H7 (cell line): ENCODE measurements at regions not wholly inside any gene's neighbourhood (a gene's known extent, or its start where the extent isn't known, plus 50 kb on each side); places are given as distances from the start of the nearest gene placed in this dataset.
"Not testable (repeated sequence)": the region's sequence is repeated elsewhere in the genome, so short reads cannot be mapped to it uniquely, and the experiment has no call there.

Experiments
- DNase-seq: peaks from one replicate; pipeline ENCODE4 v3.0.0; 2012
- H3K27me3 ChIP-seq: 2 replicates; pipeline ENCODE4 v1.6.0; 2011; ENCODE audit warnings: mild to moderate bottlenecking, low read length; ENCODE audit not compliant: control insufficient read depth, insufficient read depth
- H3K36me3 ChIP-seq: replicated peaks from 2 replicates; pipeline ENCODE4 v1.5.1; 2011; ENCODE audit warnings: low read length; ENCODE audit not compliant: control insufficient read depth, insufficient read depth
- H3K4me3 ChIP-seq: 2 replicates; pipeline ENCODE4 v1.5.1; 2011; ENCODE audit warnings: low read depth, mild to moderate bottlenecking, control low read depth, low read length, moderate library complexity; ENCODE audit not compliant: insufficient read depth

- H3K4me3 ChIP-seq, result not testable (repeated sequence)
Observed at GRCh38 chr21:9009267-9010016, 1511.9 kb upstream of the TPTE start.

GRCh38 chr21:9010121-9010795 is 1511.1 kb upstream of the TPTE start:
- not testable (repeated sequence) for DNase-seq, H3K27me3 ChIP-seq, H3K4me3 ChIP-seq, H3K36me3 ChIP-seq

More at GRCh38 chr21:9009267-9010016, 1511.9 kb upstream of the TPTE start:
- not testable (repeated sequence) for H3K27me3 ChIP-seq, H3K36me3 ChIP-seq, DNase-seq

- H3K4me3 ChIP-seq, DNase-seq: not testable (repeated sequence)
Observed at GRCh38 chr21:9010936-9011890, 1510.2 kb upstream of the TPTE start.

GRCh38 chr21:9011916-9012315 is 1509.5 kb upstream of the TPTE start:
- not testable (repeated sequence) for H3K4me3 ChIP-seq, H3K27me3 ChIP-seq, H3K36me3 ChIP-seq, DNase-seq

More at GRCh38 chr21:9010936-9011890, 1510.2 kb upstream of the TPTE start:
- H3K27me3 ChIP-seq, H3K36me3 ChIP-seq: not testable (repeated sequence)

- not testable (repeated sequence) for DNase-seq, H3K27me3 ChIP-seq, H3K4me3 ChIP-seq, H3K36me3 ChIP-seq
Observed at GRCh38 chr21:9013502-9014242, 1507.7 kb upstream of the TPTE start.

GRCh38 chr21:9014243-9014734 is 1507.1 kb upstream of the TPTE start:
- not testable (repeated sequence) for H3K27me3 ChIP-seq, DNase-seq, H3K36me3 ChIP-seq, H3K4me3 ChIP-seq

- not testable (repeated sequence) for H3K27me3 ChIP-seq, H3K36me3 ChIP-seq, DNase-seq, H3K4me3 ChIP-seq
Observed at GRCh38 chr21:9015483-9016197, 1505.7 kb upstream of the TPTE start.

- not testable (repeated sequence) for H3K4me3 ChIP-seq, DNase-seq, H3K36me3 ChIP-seq, H3K27me3 ChIP-seq
Observed at GRCh38 chr21:9017206-9017605, 1504.2 kb upstream of the TPTE start.

- H3K36me3 ChIP-seq, H3K4me3 ChIP-seq: not testable (repeated sequence)
Observed at GRCh38 chr21:9018731-9019253, 1502.6 kb upstream of the TPTE start.

GRCh38 chr21:9024006-9024767 is 1497.2 kb upstream of the TPTE start:
- H3K36me3 ChIP-seq, DNase-seq, H3K27me3 ChIP-seq, H3K4me3 ChIP-seq: not testable (repeated sequence)

More at GRCh38 chr21:9018731-9019253, 1502.6 kb upstream of the TPTE start:
- not testable (repeated sequence) for DNase-seq, H3K27me3 ChIP-seq

- DNase-seq, H3K36me3 ChIP-seq, H3K27me3 ChIP-seq: not testable (repeated sequence)
Observed at GRCh38 chr21:9026729-9027416, 1494.5 kb upstream of the TPTE start.

GRCh38 chr21:9027417-9027800 is 1494.0 kb upstream of the TPTE start:
- H3K4me3 ChIP-seq, H3K36me3 ChIP-seq, H3K27me3 ChIP-seq, DNase-seq: not testable (repeated sequence)

More at GRCh38 chr21:9026729-9027416, 1494.5 kb upstream of the TPTE start:
- not testable (repeated sequence) for H3K4me3 ChIP-seq
